Testis (tissue), 2 donors: ENCODE measurements at regions not wholly inside any gene's neighbourhood (a gene's known extent, or its start where the extent isn't known, plus 50 kb on each side); places are given as distances from the start of the nearest gene placed in this dataset.

ENCODE experiments used
- DNase-seq: peaks from one replicate; pipeline ENCODE4 v3.0.0-alpha.2; 2019
- H3K27ac ChIP-seq, 2 donors: fragments of 200-600 bp; sonication (generic); one replicate each; pipeline ENCODE4 v1.5.1; 2019
- H3K27me3 ChIP-seq: fragments of 200-600 bp; sonication (generic); one replicate; pipeline ENCODE4 v1.5.1; 2019
- H3K36me3 ChIP-seq: fragments of 200-600 bp; sonication (generic); one replicate; pipeline ENCODE4 v1.5.1; 2017; ENCODE audit warnings: low read depth; ENCODE audit errors: missing control alignments
- H3K4me1 ChIP-seq: fragments of 200-600 bp; sonication (generic); one replicate; pipeline ENCODE4 v1.5.1; 2019
- H3K4me3 ChIP-seq, 2 donors: fragments of 200-600 bp; sonication (generic); one replicate each; pipeline ENCODE4 v1.5.1; 2017 to 2019
- H3K9me3 ChIP-seq: fragments of 200-600 bp; sonication (generic); one replicate; pipeline ENCODE4 v1.5.1; 2017
- CTCF ChIP-seq, 3 experiments: fragments of 450-650 bp in 2 of 3; fragments of 200-600 bp in 1 of 3; sonication (generic) in 1 of 3; IDR thresholded peaks; one replicate each; pipeline ENCODE4 v1.5.1; 2016 to 2019; ENCODE audit warnings: antibody characterized with exemption in 3 of 3, mild to moderate bottlenecking in 2 of 3, moderate library complexity in 1 of 3
- POLR2A ChIP-seq: fragments of 450-650 bp; IDR thresholded peaks from one replicate; pipeline ENCODE4 v1.6.1; 2017; ENCODE audit warnings: antibody characterized with exemption, mild to moderate bottlenecking, moderate library complexity
- WGBS, 2 donors: methylation state at CpG; one replicate each; pipeline ENCODE4 v1.1.5; 2018; 5-methylcytosine and 5-hydroxymethylcytosine counted together
- intact Hi-C: fragments of 100-400 bp; cut with DNase I; formaldehyde crosslinking; loops from one replicate; pipeline ENCODE4 v1.15.1; 2023; ENCODE audit warnings: low total_unique reads

GRCh38 chr1:212177542-212177941 is 107.7 kb upstream of the PPP2R5A start:
- H3K36me3 ChIP-seq: no peaks in the 10 kb centered on the region
- intact Hi-C loops: no loop called here
- DNase-seq: no peak
- no peaks in the 10 kb centered on the region for H3K9me3 ChIP-seq
- WGBS, 2 donors: 96 to 100% methylated on average over 2 of the region's 2 CpGs
- H3K27ac ChIP-seq: no peak overlapping the region
- no peaks in the 10 kb centered on the region for H3K27me3 ChIP-seq
- no peak for TF ChIP-seq POLR2A
- no peak for TF ChIP-seq CTCF (IDR thresholded peaks at IDR 0.05)
- H3K4me1 ChIP-seq: no peaks in the 10 kb centered on the region
- no peak overlapping the region for H3K4me3 ChIP-seq

- no peak for DNase-seq
- WGBS, 2 donors: 74 to 76% methylated on average over 2 of the region's 2 CpGs
- Histone ChIP-seq H3K36me3 (no peaks in the 10 kb centered on the region), H3K27ac (no peak overlapping the region), H3K9me3 (no peaks in the 10 kb centered on the region), H3K4me1 (no peaks in the 10 kb centered on the region), H3K27me3 (no peaks in the 10 kb centered on the region), H3K4me3 (no peak overlapping the region)
- intact Hi-C loops: no loop called here
- TF ChIP-seq CTCF (IDR thresholded peaks at IDR 0.05): no peak
- no peak for TF ChIP-seq POLR2A
Measured at GRCh38 chr1:212178851-212179250, 106.4 kb upstream of the PPP2R5A start.

- Histone ChIP-seq H3K27ac (no peak overlapping the region), H3K4me3 (no peak overlapping the region), H3K36me3 (no peaks in the 10 kb centered on the region), H3K4me1 (no peaks in the 10 kb centered on the region), H3K9me3 (no peaks in the 10 kb centered on the region), H3K27me3 (no peaks in the 10 kb centered on the region)
- intact Hi-C loops: no loop called here
- 95 to 100% methylated on average over 1 to 2 of the region's 2 CpGs for WGBS, 2 donors
- DNase-seq: no peak
- TF ChIP-seq CTCF (IDR thresholded peaks at IDR 0.05): no peak
- no peak for TF ChIP-seq POLR2A
Measured at GRCh38 chr1:212179394-212180076, 105.7 kb upstream of the PPP2R5A start.

- intact Hi-C loops: no loop called here
- no peak overlapping the region for H3K4me3 ChIP-seq
- no peaks in the 10 kb centered on the region for H3K4me1 ChIP-seq
- DNase-seq: no peak
- H3K27me3 ChIP-seq: no peaks in the 10 kb centered on the region
- WGBS, 2 donors: 90 to 95% methylated on average over 6 of the region's 6 CpGs
- H3K36me3 ChIP-seq: no peaks in the 10 kb centered on the region
- H3K9me3 ChIP-seq: no peaks in the 10 kb centered on the region
- no peak for TF ChIP-seq POLR2A
- TF ChIP-seq CTCF (IDR thresholded peaks at IDR 0.05): no peak
- no peak overlapping the region for H3K27ac ChIP-seq
Measured at GRCh38 chr1:212181015-212181882, 104.0 kb upstream of the PPP2R5A start.
